ENCODE measurements at regions not wholly inside any gene's neighbourhood (a gene's known extent, or its start where the extent isn't known, plus 50 kb on each side); places are given as distances from the start of the nearest gene placed in this dataset.

DNA sequence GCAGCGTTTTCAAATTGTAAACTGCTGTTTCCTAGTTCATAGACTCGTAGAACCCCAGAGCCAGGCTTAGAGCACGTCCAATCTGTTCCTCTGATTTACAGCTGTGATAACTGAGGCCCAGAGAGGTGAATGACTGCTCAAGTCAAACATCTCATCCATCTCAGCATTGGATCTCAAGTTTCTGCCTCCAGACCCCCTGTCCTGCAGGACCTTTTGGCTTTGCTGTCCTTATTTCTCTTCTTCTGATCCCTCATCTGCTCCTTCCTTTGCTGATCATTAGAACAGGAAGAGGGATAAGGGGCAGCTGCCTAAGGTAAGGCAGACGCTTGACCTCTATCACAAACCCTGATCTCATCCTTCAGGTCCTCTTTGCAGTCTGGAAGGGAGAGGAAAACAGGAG is 58.5 kb upstream of the CREB1 start:
- TF ChIP-seq, protein P1, sequence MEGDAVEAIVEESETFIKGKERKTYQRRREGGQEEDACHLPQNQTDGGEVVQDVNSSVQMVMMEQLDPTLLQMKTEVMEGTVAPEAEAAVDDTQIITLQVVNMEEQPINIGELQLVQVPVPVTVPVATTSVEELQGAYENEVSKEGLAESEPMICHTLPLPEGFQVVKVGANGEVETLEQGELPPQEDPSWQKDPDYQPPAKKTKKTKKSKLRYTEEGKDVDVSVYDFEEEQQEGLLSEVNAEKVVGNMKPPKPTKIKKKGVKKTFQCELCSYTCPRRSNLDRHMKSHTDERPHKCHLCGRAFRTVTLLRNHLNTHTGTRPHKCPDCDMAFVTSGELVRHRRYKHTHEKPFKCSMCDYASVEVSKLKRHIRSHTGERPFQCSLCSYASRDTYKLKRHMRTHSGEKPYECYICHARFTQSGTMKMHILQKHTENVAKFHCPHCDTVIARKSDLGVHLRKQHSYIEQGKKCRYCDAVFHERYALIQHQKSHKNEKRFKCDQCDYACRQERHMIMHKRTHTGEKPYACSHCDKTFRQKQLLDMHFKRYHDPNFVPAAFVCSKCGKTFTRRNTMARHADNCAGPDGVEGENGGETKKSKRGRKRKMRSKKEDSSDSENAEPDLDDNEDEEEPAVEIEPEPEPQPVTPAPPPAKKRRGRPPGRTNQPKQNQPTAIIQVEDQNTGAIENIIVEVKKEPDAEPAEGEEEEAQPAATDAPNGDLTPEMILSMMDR (IDR thresholded peaks at IDR 0.05): no peak
- no peak for TF ChIP-seq POLR2A (IDR thresholded peaks at IDR 0.05)

Measured in lower leg skin (tissue), 3 donors.